DOHH2 (cell line): ENCODE measurements at regions not wholly inside any gene's neighbourhood (a gene's known extent, or its start where the extent isn't known, plus 50 kb on each side); places are given as distances from the start of the nearest gene placed in this dataset.

ENCODE experiments used
- H3F3A ChIP-seq: fragments of 200-600 bp; sonication (generic), shearing (Covaris generic); 2 replicates; pipeline ENCODE4 v1.6.0; 2016; ENCODE audit warnings: antibody characterized with exemption, mild to moderate bottlenecking; ENCODE audit not compliant: control insufficient read depth, insufficient read depth
- H3K27ac ChIP-seq: fragments of 200-600 bp; sonication (generic); 2 replicates; pipeline ENCODE4 v1.5.1; 2014; ENCODE audit warnings: low read depth, mild to moderate bottlenecking, low read length, moderate library complexity
- H3K27me3 ChIP-seq: fragments of 200-600 bp; sonication (generic); 2 replicates; pipeline ENCODE4 v1.6.1; 2014; ENCODE audit warnings: mild to moderate bottlenecking, low read length, mixed read lengths; ENCODE audit not compliant: control insufficient read depth
- H3K36me3 ChIP-seq: fragments of 200-600 bp; sonication (generic); 2 replicates; pipeline ENCODE4 v1.6.1; 2014; ENCODE audit warnings: mild to moderate bottlenecking, low read length, moderate library complexity, mixed read lengths; ENCODE audit not compliant: control insufficient read depth
- H3K4me1 ChIP-seq: fragments of 200-600 bp; sonication (generic); 2 replicates; pipeline ENCODE4 v1.6.1; 2014; ENCODE audit warnings: mild to moderate bottlenecking, low read length, mixed read lengths; ENCODE audit not compliant: control insufficient read depth
- H3K4me2 ChIP-seq: fragments of 200-600 bp; sonication (generic); 2 replicates; pipeline ENCODE4 v1.6.0; 2014; ENCODE audit warnings: mild to moderate bottlenecking, low read length, moderate library complexity
- H3K4me3 ChIP-seq: fragments of 200-600 bp; sonication (generic); 2 replicates; pipeline ENCODE4 v1.5.1; 2014; ENCODE audit warnings: mild to moderate bottlenecking, low read length, mixed read lengths
- H3K79me2 ChIP-seq: fragments of 200-600 bp; sonication (generic); 2 replicates; pipeline ENCODE4 v1.6.1; 2014; ENCODE audit warnings: mild to moderate bottlenecking, low read length, mixed read lengths; ENCODE audit not compliant: control insufficient read depth
- H3K9me2 ChIP-seq: fragments of 200-600 bp; sonication (generic); replicated peaks from 2 replicates; pipeline ENCODE4 v1.6.1; 2014; ENCODE audit warnings: mild to moderate bottlenecking, low read length, mixed read lengths; ENCODE audit not compliant: control insufficient read depth
- H3K9me3 ChIP-seq: fragments of 200-600 bp; sonication (generic); 2 replicates; pipeline ENCODE4 v1.6.1; 2014; ENCODE audit warnings: antibody characterized with exemption, low read length, mixed read lengths; ENCODE audit not compliant: control insufficient read depth, insufficient read depth
- H4K20me1 ChIP-seq: fragments of 200-600 bp; sonication (generic); 2 replicates; pipeline ENCODE4 v1.6.0; 2014; ENCODE audit warnings: low read depth, mild to moderate bottlenecking, antibody characterized with exemption, low read length, moderate library complexity; ENCODE audit not compliant: control insufficient read depth, insufficient read depth
- EZH2phosphoT487 ChIP-seq: fragments of 200-600 bp; sonication (generic); IDR thresholded peaks from 2 replicates; pipeline ENCODE4 v1.6.1; 2017; ENCODE audit warnings: borderline replicate concordance, mild to moderate bottlenecking, antibody characterized with exemption, low read length, moderate library complexity, mixed read lengths
- TF ChIP-seq, protein P1 (sequence below): fragments of 200-600 bp; sonication (generic); IDR thresholded peaks from one replicate; pipeline ENCODE4 v1.5.1; 2014; ENCODE audit warnings: antibody characterized with exemption, mild to moderate bottlenecking, low read depth, low read length; ENCODE audit not compliant: poor library complexity, severe bottlenecking

DNA sequence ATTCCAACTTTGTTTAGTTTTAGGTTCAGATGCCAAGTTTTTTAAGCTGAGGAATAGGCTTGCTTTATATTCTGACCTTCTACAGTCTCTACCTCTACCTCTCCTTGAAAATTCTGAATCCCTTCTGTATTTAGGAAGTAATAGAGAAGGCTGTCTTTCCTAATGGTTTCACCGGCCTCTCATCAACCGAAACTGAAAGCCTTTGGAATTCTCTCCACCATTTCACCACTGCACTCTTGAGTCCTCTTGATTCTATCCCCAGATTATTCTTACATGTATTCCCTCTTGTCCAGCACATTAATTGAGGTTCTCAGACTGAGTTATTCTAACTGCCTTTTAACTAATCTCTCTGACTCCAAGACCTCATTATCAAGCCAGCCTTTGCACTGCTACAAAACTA, 67.7 kb upstream of the PICALM start:
- no peak overlapping the region for H3K4me2 ChIP-seq

DNA sequence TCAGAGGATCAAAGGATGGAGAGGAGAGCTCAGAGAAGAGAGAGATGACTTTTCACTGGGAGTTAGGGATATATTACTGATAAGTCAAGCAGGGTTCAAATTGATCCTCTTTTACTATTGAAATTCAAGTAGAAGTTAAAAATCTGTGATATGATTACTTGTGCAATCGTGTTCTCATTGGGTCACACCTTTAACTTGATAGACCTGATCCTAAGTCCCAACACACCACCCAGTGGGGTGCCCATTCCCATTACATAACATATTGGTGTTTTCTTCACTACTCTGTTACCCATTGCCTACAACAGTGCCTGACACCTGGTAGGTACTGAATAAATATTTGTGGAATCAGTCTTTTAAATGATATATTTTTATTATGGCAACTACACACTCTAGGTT, 66.4 kb upstream of the PICALM start:
- H4K20me1 ChIP-seq, result no peaks in the 10 kb centered on the region
- H3K9me2 ChIP-seq, result no peaks in the 10 kb centered on the region
- H3K27me3 ChIP-seq, result no peaks in the 10 kb centered on the region
- H3K4me3 ChIP-seq, result no peak overlapping the region
- H3K27ac ChIP-seq, result no peak overlapping the region
- H3K36me3 ChIP-seq, result no peaks in the 10 kb centered on the region
- no peaks in the 10 kb centered on the region for H3K9me3 ChIP-seq
- no peak overlapping the region for H3K4me2 ChIP-seq
- H3K4me1 ChIP-seq, result peaks cover 4% of the 10 kb centered on the region; the same call in 1 of the 2 replicates
- H3K79me2 ChIP-seq, result no peaks in the 10 kb centered on the region
- TF ChIP-seq EZH2phosphoT487, result no peak
- TF ChIP-seq, protein P1, sequence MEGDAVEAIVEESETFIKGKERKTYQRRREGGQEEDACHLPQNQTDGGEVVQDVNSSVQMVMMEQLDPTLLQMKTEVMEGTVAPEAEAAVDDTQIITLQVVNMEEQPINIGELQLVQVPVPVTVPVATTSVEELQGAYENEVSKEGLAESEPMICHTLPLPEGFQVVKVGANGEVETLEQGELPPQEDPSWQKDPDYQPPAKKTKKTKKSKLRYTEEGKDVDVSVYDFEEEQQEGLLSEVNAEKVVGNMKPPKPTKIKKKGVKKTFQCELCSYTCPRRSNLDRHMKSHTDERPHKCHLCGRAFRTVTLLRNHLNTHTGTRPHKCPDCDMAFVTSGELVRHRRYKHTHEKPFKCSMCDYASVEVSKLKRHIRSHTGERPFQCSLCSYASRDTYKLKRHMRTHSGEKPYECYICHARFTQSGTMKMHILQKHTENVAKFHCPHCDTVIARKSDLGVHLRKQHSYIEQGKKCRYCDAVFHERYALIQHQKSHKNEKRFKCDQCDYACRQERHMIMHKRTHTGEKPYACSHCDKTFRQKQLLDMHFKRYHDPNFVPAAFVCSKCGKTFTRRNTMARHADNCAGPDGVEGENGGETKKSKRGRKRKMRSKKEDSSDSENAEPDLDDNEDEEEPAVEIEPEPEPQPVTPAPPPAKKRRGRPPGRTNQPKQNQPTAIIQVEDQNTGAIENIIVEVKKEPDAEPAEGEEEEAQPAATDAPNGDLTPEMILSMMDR, result no peak
- H3F3A ChIP-seq, result no peaks in the 10 kb centered on the region

More for the DNA sequence above, 67.7 kb upstream of the PICALM start:
- Histone ChIP-seq H3F3A (no peaks in the 10 kb centered on the region), H3K4me1 (peaks cover 4% of the 10 kb centered on the region; the same call in 1 of the 2 replicates), H3K36me3 (no peaks in the 10 kb centered on the region), H3K9me3 (no peaks in the 10 kb centered on the region), H3K27me3 (no peaks in the 10 kb centered on the region), H3K79me2 (no peaks in the 10 kb centered on the region), H3K27ac (no peak overlapping the region), H4K20me1 (no peaks in the 10 kb centered on the region), H3K4me3 (no peak overlapping the region), H3K9me2 (no peaks in the 10 kb centered on the region)
- TF ChIP-seq, protein P1, result no peak
- no peak for TF ChIP-seq EZH2phosphoT487

DNA sequence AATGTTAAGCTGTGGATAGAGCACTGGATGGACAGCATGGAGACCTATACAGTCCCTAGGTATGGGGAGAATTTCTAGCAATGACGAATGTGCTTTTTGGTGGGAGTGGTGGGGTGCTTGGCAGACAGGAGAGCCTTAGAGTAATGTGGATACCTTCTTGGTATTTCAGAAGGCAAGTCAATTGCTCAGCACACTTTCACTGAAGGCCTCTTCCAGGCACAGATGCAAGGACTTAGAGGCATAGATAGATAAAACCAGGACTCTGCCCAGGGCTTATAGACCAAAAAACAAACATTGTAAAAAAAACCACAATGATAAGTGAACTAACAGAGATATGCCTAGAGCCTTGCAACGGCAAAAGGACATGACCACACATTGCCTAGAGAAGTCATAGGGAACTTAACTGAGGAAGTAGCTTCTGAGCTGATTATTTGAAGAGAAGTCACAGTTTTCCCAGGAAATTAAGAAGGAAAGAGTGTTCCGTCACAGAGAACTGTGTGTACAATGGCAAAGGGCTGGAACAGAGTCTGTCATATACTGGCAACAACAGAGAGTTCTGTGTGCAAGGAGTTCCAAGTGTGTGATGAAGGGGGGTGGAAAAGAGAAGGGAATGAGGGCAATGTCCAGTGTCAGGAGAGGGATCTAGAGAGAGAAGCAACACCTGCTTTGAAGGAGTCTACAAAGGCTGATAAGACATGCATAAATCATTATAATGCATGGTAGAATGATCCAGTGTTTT, 65.9 kb upstream of the PICALM start:
- Histone ChIP-seq H3K79me2 (no peaks in the 10 kb centered on the region), H3K4me3 (no peak overlapping the region), H3K4me2 (no peak overlapping the region), H3K9me3 (no peaks in the 10 kb centered on the region), H3K9me2 (no peaks in the 10 kb centered on the region), H3K27me3 (no peaks in the 10 kb centered on the region), H3K36me3 (no peaks in the 10 kb centered on the region), H3K27ac (no peak overlapping the region), H3K4me1 (peaks cover 4% of the 10 kb centered on the region; the same call in 1 of the 2 replicates), H4K20me1 (no peaks in the 10 kb centered on the region), H3F3A (no peaks in the 10 kb centered on the region)
- TF ChIP-seq EZH2phosphoT487, result no peak
- TF ChIP-seq, protein P1, result no peak
